ENCODE measurements at regions not wholly inside any gene's neighbourhood (a gene's known extent, or its start where the extent isn't known, plus 50 kb on each side); places are given as distances from the start of the nearest gene placed in this dataset.
A peak's percentile ranks its signal among the peaks of the same experiment; 100 is the strongest.

DNA sequence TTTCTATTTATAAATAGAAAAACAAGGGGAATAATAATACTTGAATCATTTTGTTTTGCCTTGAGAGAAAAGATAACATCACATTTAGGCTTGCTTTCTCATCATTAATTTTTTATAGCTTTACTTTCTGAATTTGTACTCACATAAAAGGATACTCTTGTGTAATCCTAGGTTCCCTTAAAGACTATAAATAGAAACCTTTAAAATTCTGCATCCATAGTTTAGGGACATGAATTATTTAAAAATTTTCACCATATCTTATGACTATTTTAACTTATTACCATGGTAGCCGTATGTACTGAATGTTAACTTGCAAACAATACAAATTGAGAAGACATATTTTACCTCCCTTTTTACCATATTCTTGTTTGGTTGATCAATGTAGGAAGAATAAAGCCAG, 143.5 kb upstream of the CWC22 start:
- no peak for DNase-seq (ENCODE audit: low read depth, low spot score)

- DNase-seq (ENCODE audit: low read depth, low spot score), result no peak
These were observed 139.4 kb upstream of the CWC22 start for GRCh38 chr2:180146541-180146940.

- DNase-seq (ENCODE audit: low read depth, low spot score), result no peak
These were observed 139.0 kb upstream of the CWC22 start for GRCh38 chr2:180146114-180146513.

DNA sequence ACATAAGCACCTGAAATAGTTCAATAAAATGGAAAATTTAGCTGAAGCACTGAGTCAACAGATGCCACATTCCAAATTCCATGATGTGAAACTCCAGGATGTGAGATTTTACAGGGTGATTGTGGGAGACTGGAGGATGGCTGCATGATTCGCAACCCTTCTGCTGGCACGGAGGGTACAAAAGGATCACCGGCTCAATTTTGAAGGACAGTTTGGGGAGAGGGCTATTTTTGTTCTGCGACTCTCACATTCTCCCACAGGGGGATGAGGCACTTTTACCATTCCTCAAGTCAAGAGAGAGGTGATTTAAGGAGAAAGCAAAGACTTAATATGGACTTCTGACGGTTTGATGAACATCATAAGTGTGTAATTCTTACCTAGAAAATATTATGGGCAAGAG, 138.1 kb upstream of the CWC22 start:
- no peak for DNase-seq (ENCODE audit: low read depth, low spot score)

- DNase-seq (ENCODE audit: low read depth, low spot score), result no peak
These were observed 137.3 kb upstream of the CWC22 start for GRCh38 chr2:180144338-180144813.

GRCh38 chr2:180143633-180144337, 136.7 kb upstream of the CWC22 start:
- DNase-seq (ENCODE audit: low read depth, low spot score), result no peak

- DNase-seq (ENCODE audit: low read depth, low spot score), result no peak
These were observed 134.5 kb upstream of the CWC22 start for GRCh38 chr2:180141600-180141999.

- no peak for DNase-seq (ENCODE audit: low read depth, low spot score)
These were observed 126.6 kb upstream of the CWC22 start for GRCh38 chr2:180133736-180134135.

GRCh38 chr2:180130403-180130802, 123.3 kb upstream of the CWC22 start:
- no peak for DNase-seq (ENCODE audit: low read depth, low spot score)

GRCh38 chr2:180128861-180129260, 121.8 kb upstream of the CWC22 start:
- DNase-seq (ENCODE audit: low read depth, low spot score), result no peak

GRCh38 chr2:180125245-180125962, 118.3 kb upstream of the CWC22 start:
- peak; percentile 77 for DNase-seq (ENCODE audit: low read depth, low spot score)

- peak; percentile 35 for DNase-seq (ENCODE audit: low read depth, low spot score)
These were observed 117.4 kb upstream of the CWC22 start for GRCh38 chr2:180124273-180125139.

- no peak for DNase-seq (ENCODE audit: low read depth, low spot score)
These were observed 115.8 kb upstream of the CWC22 start for GRCh38 chr2:180122874-180123273.

DNA sequence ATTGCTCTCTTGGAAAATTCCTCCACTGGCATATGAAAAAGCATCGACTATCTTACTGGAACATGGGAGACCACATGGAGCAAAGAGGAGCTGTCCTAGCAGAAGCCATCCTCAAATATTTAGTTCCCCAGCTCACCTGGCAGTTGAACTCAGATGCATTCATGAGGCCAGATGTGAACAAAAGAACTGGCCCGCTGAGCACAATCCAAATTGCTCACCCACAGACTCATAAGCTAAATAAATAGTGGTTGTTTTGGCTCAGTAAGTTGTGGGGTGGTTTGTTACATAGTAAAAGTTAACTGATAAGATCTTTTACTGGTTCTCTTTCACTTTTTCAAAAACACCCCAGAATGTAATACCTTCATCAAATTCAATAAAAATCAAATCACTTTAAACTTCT, 108.6 kb upstream of the CWC22 start:
- DNase-seq (ENCODE audit: low read depth, low spot score), result no peak

GRCh38 chr2:180115269-180115668, 108.2 kb upstream of the CWC22 start:
- DNase-seq (ENCODE audit: low read depth, low spot score), result no peak

DNA sequence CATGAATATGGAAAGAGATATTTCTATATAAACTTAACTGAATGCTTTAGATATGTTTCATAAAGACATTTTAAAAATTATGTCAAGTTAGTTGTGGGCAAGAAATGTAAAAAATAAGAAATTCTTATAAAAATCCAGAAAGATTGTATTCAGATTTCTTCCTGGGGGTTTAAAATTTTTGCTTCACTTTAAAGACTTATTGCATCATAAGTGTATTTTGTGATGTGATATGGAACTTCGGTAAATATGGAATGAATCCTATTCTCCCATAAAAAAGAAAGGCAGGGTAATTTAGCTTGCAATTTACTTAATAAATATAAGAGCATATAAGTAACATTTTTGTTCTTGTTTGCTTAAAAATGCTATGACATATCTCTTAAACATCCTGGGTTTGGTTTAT, 104.8 kb upstream of the CWC22 start:
- DNase-seq (ENCODE audit: low read depth, low spot score), result no peak

- no peak for DNase-seq (ENCODE audit: low read depth, low spot score)
These were observed 103.4 kb upstream of the CWC22 start for GRCh38 chr2:180110469-180110868.

- no peak for DNase-seq (ENCODE audit: low read depth, low spot score)
These were observed 94.7 kb upstream of the CWC22 start for GRCh38 chr2:180101846-180102245.

- DNase-seq (ENCODE audit: low read depth, low spot score), result no peak
These were observed 92.2 kb upstream of the CWC22 start for GRCh38 chr2:180099308-180099707.

- no peak for DNase-seq (ENCODE audit: low read depth, low spot score)
These were observed 78.0 kb upstream of the CWC22 start for GRCh38 chr2:180085144-180085543.

- DNase-seq (ENCODE audit: low read depth, low spot score), result peak; percentile 17
These were observed 70.3 kb upstream of the CWC22 start for GRCh38 chr2:180077295-180077906.

GRCh38 chr2:180075870-180076269, 68.8 kb upstream of the CWC22 start:
- DNase-seq (ENCODE audit: low read depth, low spot score), result no peak
